GM18873 (cell line): ENCODE measurements at regions not wholly inside any gene's neighbourhood (a gene's known extent, or its start where the extent isn't known, plus 50 kb on each side); places are given as distances from the start of the nearest gene placed in this dataset.
"Not testable (repeated sequence)": the region's sequence is repeated elsewhere in the genome, so short reads cannot be mapped to it uniquely, and the experiment has no call there.

Experiments used
- ATAC-seq: cut with Tn5 transposase; IDR thresholded peaks from one replicate; pipeline ENCODE4 v1.9.1; 2021; ENCODE audit warnings: mild to moderate bottlenecking, moderate library complexity, moderate number of reproducible peaks; ENCODE audit not compliant: unreplicated experiment, low FRiP score

- ATAC-seq: no peak
Measured at GRCh38 chr3:124298951-124299350, 307.0 kb upstream of the ROPN1 start.

GRCh38 chr3:124299831-124300230 is 307.9 kb upstream of the ROPN1 start:
- no peak for ATAC-seq

GRCh38 chr3:124300416-124300815 is 308.5 kb upstream of the ROPN1 start:
- no peak for ATAC-seq

- no peak for ATAC-seq
Measured at GRCh38 chr3:124303305-124303910, 311.5 kb upstream of the ROPN1 start.

GRCh38 chr3:124306665-124307064 is 314.7 kb upstream of the ROPN1 start:
- ATAC-seq: no peak

GRCh38 chr3:124313621-124314020 is 321.7 kb upstream of the ROPN1 start:
- no peak for ATAC-seq

- no peak for ATAC-seq
Measured at GRCh38 chr3:124315215-124316033, 323.5 kb upstream of the ROPN1 start.

- ATAC-seq: no peak
Measured at GRCh38 chr3:124316034-124316287, 324.0 kb upstream of the ROPN1 start.

- ATAC-seq: no peak
Measured at GRCh38 chr3:124318014-124318413, 326.1 kb upstream of the ROPN1 start.

- no peak for ATAC-seq
Measured at GRCh38 chr3:124318656-124319055, 326.7 kb upstream of the ROPN1 start.

GRCh38 chr3:124320976-124321375 is 329.1 kb upstream of the ROPN1 start:
- no peak for ATAC-seq

GRCh38 chr3:124322309-124322880 is 330.5 kb upstream of the ROPN1 start:
- ATAC-seq: no peak

GRCh38 chr3:124322966-124323365 is 331.0 kb upstream of the ROPN1 start:
- no peak for ATAC-seq

- no peak for ATAC-seq
Measured at GRCh38 chr3:124325248-124325647, 333.3 kb upstream of the ROPN1 start.

GRCh38 chr3:124329723-124330122 is 337.8 kb upstream of the ROPN1 start:
- no peak for ATAC-seq

- ATAC-seq: no peak
Measured at GRCh38 chr3:124333931-124334640, 342.2 kb upstream of the ROPN1 start.

- no peak for ATAC-seq
Measured at GRCh38 chr3:124336067-124336656, 344.2 kb upstream of the ROPN1 start.

- no peak for ATAC-seq
Measured at GRCh38 chr3:124345845-124346244, 353.9 kb upstream of the ROPN1 start.

GRCh38 chr3:124346487-124346886 is 354.6 kb upstream of the ROPN1 start:
- ATAC-seq: no peak

- ATAC-seq: no peak
Measured at GRCh38 chr3:124347418-124347817, 355.5 kb upstream of the ROPN1 start.

GRCh38 chr3:124348555-124348954 is 356.6 kb upstream of the ROPN1 start:
- ATAC-seq: not testable (repeated sequence)
